Motor neuron (in vitro differentiated cells): ENCODE measurements at regions not wholly inside any gene's neighbourhood (a gene's known extent, or its start where the extent isn't known, plus 50 kb on each side); places are given as distances from the start of the nearest gene placed in this dataset.

Source experiments
- ATAC-seq, 8 experiments: fragments of 200-7000 bp; cut with Tn5 transposase; replicated peaks in 6 of 8; 2 replicates each; pipeline ENCODE4 v1.8.0; 2021; ENCODE audit warnings: mild to moderate bottlenecking in 8 of 8, moderate library complexity in 8 of 8
- H3K27ac ChIP-seq, 2 donors: fragments of 250-450 bp; sonication (Bioruptor Pico); 2 replicates each; pipeline ENCODE4 v1.9.0; 2021; ENCODE audit warnings: antibody characterized with exemption in 2 of 2, mild to moderate bottlenecking in 2 of 2, moderate library complexity in 1 of 2
- H3K4me1 ChIP-seq, 2 donors: fragments of 250-450 bp; sonication (Bioruptor Pico); replicated peaks in 1 of 2; 2 replicates each; pipeline ENCODE4 v1.6.1; 2021; ENCODE audit warnings: antibody characterized with exemption in 2 of 2, mild to moderate bottlenecking in 2 of 2, moderate library complexity in 1 of 2
- H3K4me3 ChIP-seq, 5 donors: fragments of 250-450 bp; sonication (Bioruptor Pico); 2 replicates each; pipeline ENCODE4 v1.9.0; 2021; ENCODE audit warnings: antibody characterized with exemption in 5 of 5, mild to moderate bottlenecking in 5 of 5, moderate library complexity in 4 of 5
- WGBS, 10 experiments: fragments of 450-650 bp; shearing (Covaris generic); methylation state at CpG; one replicate each; pipeline ENCODE4 v1.0.0; 2022; 5-methylcytosine and 5-hydroxymethylcytosine counted together
- in situ Hi-C, 9 experiments: fragments of 400-800 bp; cut with MboI; loops; one replicate each; pipeline ENCODE4 v1.15.0; 2021; ENCODE audit warnings: low sequenced_read_pairs in 9 of 9, low pct_unique_long_range_greater_than_20kb in 2 of 9; ENCODE audit not compliant: unreplicated experiment in 9 of 9

- in situ Hi-C loops: no loop called here
- no peak overlapping the region for H3K4me3 ChIP-seq
- ATAC-seq: no peak
- no peak overlapping the region for H3K27ac ChIP-seq
- WGBS, 10 experiments: 83% methylated on average over 1 of the region's 3 CpGs; no CpG with 5 or more reads in 9 of the 10 experiments
- peaks cover 0 to 2% of the 10 kb centered on the region in 2 donors for H3K4me1 ChIP-seq
Measured at GRCh38 chrX:69094977-69095669, 70.1 kb downstream of the PJA1 start.

- Histone ChIP-seq H3K4me3 (no peak overlapping the region), H3K4me1 (peaks cover 1 to 2% of the 10 kb centered on the region in 2 donors), H3K27ac (no peak overlapping the region)
- 45 to 100% (median 75%) methylated on average over 2 to 13 of the region's 19 CpGs; no CpG with 5 or more reads in 4 of the 10 experiments for WGBS, 10 experiments
- ATAC-seq: peak; percentile 32 to 81 (median 62)
- in situ Hi-C loops: no loop called here
Measured at GRCh38 chrX:69093960-69094871, 71.0 kb downstream of the PJA1 start.

- no peak overlapping the region for H3K4me3 ChIP-seq
- H3K27ac ChIP-seq: no peak overlapping the region
- no peak for ATAC-seq
- in situ Hi-C loops: no loop called here
- H3K4me1 ChIP-seq: peaks cover 19% of the 10 kb centered on the region in 2 donors
Measured at GRCh38 chrX:69090022-69090421, 75.2 kb downstream of the PJA1 start.

GRCh38 chrX:69089203-69089602 is 76.0 kb downstream of the PJA1 start:
- no peak overlapping the region for H3K27ac ChIP-seq
- in situ Hi-C loops: no loop called here
- no peak overlapping the region for H3K4me3 ChIP-seq
- peaks cover 19% of the 10 kb centered on the region in 2 donors for H3K4me1 ChIP-seq
- no peak for ATAC-seq
- no CpG with 5 or more reads among the region's 3 CpGs for WGBS, 10 experiments

- WGBS, 10 experiments: 0 to 17% methylated on average over 1 of the region's 12 CpGs; no CpG with 5 or more reads in 8 of the 10 experiments
- Histone ChIP-seq H3K4me1 (peaks cover 24 to 28% of the 10 kb centered on the region in 2 donors), H3K4me3 (no peak overlapping the region), H3K27ac (no peak overlapping the region)
- in situ Hi-C loops: no loop called here
- peak in 7 of 8 experiments; percentile 53 to 97 (median 62) for ATAC-seq
Measured at GRCh38 chrX:69088171-69088938, 76.9 kb downstream of the PJA1 start.

GRCh38 chrX:69085826-69086225 is 79.4 kb downstream of the PJA1 start:
- in situ Hi-C loops: no loop called here
- no CpG with 5 or more reads among the region's 4 CpGs for WGBS, 10 experiments
- H3K4me3 ChIP-seq: no peak overlapping the region
- peaks cover 43 to 46% of the 10 kb centered on the region in 2 donors for H3K4me1 ChIP-seq
- H3K27ac ChIP-seq: no peak overlapping the region
- peak in 1 of 8 experiments; percentile 45 for ATAC-seq

- Histone ChIP-seq H3K4me1 (peaks cover 49 to 50% of the 10 kb centered on the region in 2 donors), H3K27ac (no peak overlapping the region), H3K4me3 (no peak overlapping the region)
- ATAC-seq: no peak
- in situ Hi-C loops: no loop called here
- no CpG with 5 or more reads among the region's 1 CpG for WGBS, 10 experiments
Measured at GRCh38 chrX:69085151-69085550, 80.1 kb downstream of the PJA1 start.

- Histone ChIP-seq H3K4me1 (peaks cover 46 to 48% of the 10 kb centered on the region in 2 donors), H3K4me3 (no peak overlapping the region), H3K27ac (no peak overlapping the region)
- WGBS, 10 experiments: 10 to 48% (median 40%) methylated on average over 1 to 2 of the region's 4 CpGs; no CpG with 5 or more reads in 5 of the 10 experiments
- peak in 3 of 8 experiments; percentile 13 to 43 (median 35) for ATAC-seq
- in situ Hi-C loops: no loop called here
Measured at GRCh38 chrX:69083801-69084200, 81.5 kb downstream of the PJA1 start.

GRCh38 chrX:69083361-69083760 is 81.9 kb downstream of the PJA1 start:
- in situ Hi-C loops: no loop called here
- Histone ChIP-seq H3K4me1 (peaks cover 43 to 44% of the 10 kb centered on the region in 2 donors), H3K4me3 (no peak overlapping the region), H3K27ac (no peak overlapping the region)
- ATAC-seq: peak in 1 of 8 experiments; percentile 18
- 40 to 100% (median 100%) methylated on average over 1 of the region's 3 CpGs; no CpG with 5 or more reads in 7 of the 10 experiments for WGBS, 10 experiments

- peaks cover 38 to 41% of the 10 kb centered on the region in 2 donors for H3K4me1 ChIP-seq
- H3K27ac ChIP-seq: no peak overlapping the region
- ATAC-seq: peak in 2 of 8 experiments; percentile 17 to 20
- in situ Hi-C loops: no loop called here
- H3K4me3 ChIP-seq: no peak overlapping the region
- WGBS, 10 experiments: 0 to 60% (median 52%) methylated on average over 1 to 7 of the region's 7 CpGs; no CpG with 5 or more reads in 7 of the 10 experiments
Measured at GRCh38 chrX:69082753-69083150, 82.5 kb downstream of the PJA1 start.

GRCh38 chrX:69082055-69082752 is 83.0 kb downstream of the PJA1 start:
- WGBS, 10 experiments: no CpG with 5 or more reads among the region's 10 CpGs
- Histone ChIP-seq H3K27ac (no peak overlapping the region), H3K4me3 (no peak overlapping the region), H3K4me1 (peaks cover 35 to 38% of the 10 kb centered on the region in 2 donors)
- ATAC-seq: peak in 1 of 8 experiments; percentile 49
- in situ Hi-C loops: no loop called here

GRCh38 chrX:69080855-69081465 is 84.3 kb downstream of the PJA1 start:
- H3K4me3 ChIP-seq: no peak overlapping the region
- peak in 4 of 8 experiments; percentile 27 to 75 (median 70) for ATAC-seq
- no peak overlapping the region for H3K27ac ChIP-seq
- whole genome bisulfite sequencing, 10 experiments: 8 to 72% methylated on average over 2 to 4 of the region's 15 CpGs; no CpG with 5 or more reads in 8 of the 10 experiments
- peaks cover 31 to 37% of the 10 kb centered on the region in 2 donors for H3K4me1 ChIP-seq
- in situ Hi-C loops: no loop called here
